GM12878 (cell line): ENCODE measurements at regions not wholly inside any gene's neighbourhood (a gene's known extent, or its start where the extent isn't known, plus 50 kb on each side); places are given as distances from the start of the nearest gene placed in this dataset.

Source experiments
- MYC ChIP-seq: IDR thresholded peaks from 2 replicates; pipeline ENCODE4 v1.6.1; 2011; ENCODE audit warnings: mild to moderate bottlenecking, low read length, moderate library complexity, inconsistent platforms; ENCODE audit not compliant: insufficient read depth, insufficient replicate concordance, insufficient read length, severe bottlenecking
- PRDM15 ChIP-seq: fragments of 450-650 bp; formaldehyde crosslinking; IDR thresholded peaks from 2 replicates; pipeline ENCODE4 v1.4.0; 2020; ENCODE audit warnings: mild to moderate bottlenecking, moderate library complexity
- RELB ChIP-seq: fragments of 450-650 bp; IDR thresholded peaks from 2 replicates; pipeline ENCODE4 v1.6.1; 2017; ENCODE audit warnings: low read depth, mild to moderate bottlenecking, moderate library complexity
- STAT1 ChIP-seq: fragments of 450-650 bp; conservative IDR thresholded peaks from 2 replicates; pipeline ENCODE4 v1.6.1; 2014; ENCODE audit warnings: antibody characterized with exemption, mild to moderate bottlenecking
- ZBTB40 ChIP-seq: fragments of 450-650 bp; IDR thresholded peaks from 2 replicates; pipeline ENCODE4 v1.6.1; 2016; ENCODE audit warnings: mild to moderate bottlenecking, moderate library complexity, borderline replicate concordance

GRCh38 chr21:18764720-18765119 is 361.1 kb upstream of the TMPRSS15 start (continued):
- TF ChIP-seq ZBTB40 (no peak), PRDM15 (CRISPR knock-in tag) (no peak), MYC (no peak), RELB (no peak), STAT1 (no peak)
